Ascending aorta (tissue), 2 donors: ENCODE measurements at regions not wholly inside any gene's neighbourhood (a gene's known extent, or its start where the extent isn't known, plus 50 kb on each side); places are given as distances from the start of the nearest gene placed in this dataset.
"Not testable (repeated sequence)": the region's sequence is repeated elsewhere in the genome, so short reads cannot be mapped to it uniquely, and the experiment has no call there.

Experiments
- DNase-seq, 2 donors: peaks; one replicate each; pipeline ENCODE4 v3.0.0-alpha.2; 2019; ENCODE audit warnings: low spot score in 2 of 2
- H3K27ac ChIP-seq, 2 donors: fragments of 200-600 bp; sonication (generic); one replicate each; pipeline ENCODE4 v1.5.1; 2016 to 2017; ENCODE audit warnings: mild to moderate bottlenecking in 1 of 2
- H3K27me3 ChIP-seq: fragments of 200-600 bp; sonication (generic); one replicate; pipeline ENCODE4 v1.5.1; 2017
- H3K36me3 ChIP-seq, 2 donors: fragments of 200-600 bp; sonication (generic); one replicate each; pipeline ENCODE4 v1.5.1; 2016
- H3K4me1 ChIP-seq, 2 donors: fragments of 200-600 bp; sonication (generic); one replicate each; pipeline ENCODE4 v1.5.1; 2016 to 2017; ENCODE audit warnings: mild to moderate bottlenecking in 1 of 2
- H3K4me3 ChIP-seq, 2 donors: fragments of 200-600 bp; sonication (generic); one replicate each; pipeline ENCODE4 v1.5.1; 2016 to 2017; ENCODE audit warnings: mild to moderate bottlenecking in 1 of 2
- H3K9me3 ChIP-seq, 2 donors: fragments of 200-600 bp; sonication (generic); one replicate each; pipeline ENCODE4 v1.5.1; 2016
- intact Hi-C: fragments of 100-400 bp; cut with DNase I; formaldehyde crosslinking; loops from one replicate; pipeline ENCODE4 v1.15.1; 2023

DNA sequence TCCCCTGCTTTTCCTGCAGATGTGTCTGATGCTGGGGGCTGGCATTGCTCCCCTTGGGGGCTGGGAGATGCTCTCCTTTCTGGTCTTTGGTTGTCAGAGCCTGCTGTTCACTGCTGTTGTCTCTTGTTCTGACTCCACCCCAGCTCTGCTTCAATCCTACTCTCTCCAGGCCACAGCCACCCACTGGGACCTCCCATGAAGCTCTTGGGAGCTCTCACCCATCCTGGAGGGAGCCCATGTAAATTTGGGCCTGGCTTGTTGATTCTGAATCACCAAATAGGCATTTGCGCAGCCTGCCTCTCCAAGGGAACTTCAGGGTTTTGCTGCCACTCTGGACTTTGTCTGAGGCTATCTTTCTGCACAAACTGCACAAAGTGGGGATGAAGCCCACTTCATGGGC lies 232.9 kb upstream of the PLGLB1 start:
- H3K27me3 ChIP-seq, H3K36me3 ChIP-seq, H3K4me3 ChIP-seq, H3K4me1 ChIP-seq, H3K9me3 ChIP-seq, DNase-seq, H3K27ac ChIP-seq, intact Hi-C loops: not testable (repeated sequence)

DNA sequence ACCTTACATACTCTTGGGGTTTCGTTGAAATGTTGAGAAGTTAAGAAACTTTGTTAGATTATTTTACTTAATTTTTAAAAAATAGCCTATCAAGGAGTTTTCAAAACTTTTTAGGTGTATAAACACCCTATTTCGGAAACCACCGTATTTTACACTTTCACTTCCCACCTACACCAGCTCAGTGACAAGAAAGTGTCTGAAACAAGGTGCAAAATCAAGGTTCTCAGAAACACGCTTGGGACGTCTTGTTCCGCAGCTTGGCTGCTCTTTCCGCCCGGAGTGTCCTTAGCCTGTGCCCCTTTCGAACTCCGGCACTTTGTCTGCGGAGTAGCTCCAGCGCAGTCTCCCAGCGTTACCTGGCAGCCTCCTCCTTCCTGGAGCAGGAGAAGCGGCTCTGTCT lies 233.8 kb upstream of the PLGLB1 start:
- H3K4me1 ChIP-seq, DNase-seq, intact Hi-C loops, H3K27me3 ChIP-seq, H3K36me3 ChIP-seq, H3K4me3 ChIP-seq, H3K27ac ChIP-seq, H3K9me3 ChIP-seq: not testable (repeated sequence)

DNA sequence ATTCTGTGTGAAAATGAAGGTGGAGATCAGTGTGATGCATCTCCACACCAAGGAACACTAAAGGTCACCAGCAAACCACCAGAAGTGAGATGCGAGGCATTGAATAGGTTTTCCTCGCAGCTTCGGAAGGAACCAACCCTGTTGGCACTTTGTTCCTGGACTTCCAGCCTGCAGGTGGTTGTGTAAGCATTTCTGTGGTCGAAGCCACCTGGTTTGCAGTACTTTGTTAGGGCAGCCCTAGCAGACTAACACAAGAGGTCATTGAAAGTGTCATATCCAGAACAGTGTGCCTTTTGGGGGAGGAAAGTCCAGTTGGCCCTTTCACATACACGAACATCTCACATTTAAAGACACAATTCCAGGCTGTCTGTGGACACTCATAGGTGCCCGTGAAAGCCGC lies 237.2 kb upstream of the PLGLB1 start:
- H3K27ac ChIP-seq, DNase-seq, H3K36me3 ChIP-seq, H3K27me3 ChIP-seq, H3K9me3 ChIP-seq, intact Hi-C loops, H3K4me1 ChIP-seq, H3K4me3 ChIP-seq: not testable (repeated sequence)

DNA sequence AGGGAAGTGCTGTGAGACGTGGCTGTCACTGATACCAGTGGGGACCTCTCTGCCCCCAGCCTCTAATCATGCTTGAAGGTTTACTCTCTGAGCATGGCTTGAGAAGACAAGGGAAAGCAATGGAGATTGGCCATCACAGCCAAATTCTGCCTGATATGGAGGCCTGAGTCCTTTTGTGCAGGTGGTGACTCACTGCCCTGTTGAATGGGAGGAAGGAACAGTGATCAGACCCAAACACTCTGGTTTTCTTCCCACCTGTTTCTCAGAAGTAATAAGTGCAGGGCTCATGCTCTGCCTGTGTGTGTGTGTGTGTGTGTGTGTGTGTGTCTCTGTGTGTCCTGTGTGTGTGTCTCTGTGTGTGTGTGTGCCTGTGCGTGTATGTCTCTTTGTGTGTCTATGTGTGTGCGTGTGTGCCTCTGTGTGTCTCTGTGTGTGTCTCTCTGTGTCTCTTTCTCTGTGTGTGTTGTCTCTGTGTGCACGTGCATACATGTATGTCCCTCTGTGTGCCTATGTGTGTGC lies 240.6 kb upstream of the PLGLB1 start:
- DNase-seq, H3K4me3 ChIP-seq, H3K27me3 ChIP-seq, intact Hi-C loops, H3K27ac ChIP-seq, H3K4me1 ChIP-seq, H3K36me3 ChIP-seq, H3K9me3 ChIP-seq: not testable (repeated sequence)

DNA sequence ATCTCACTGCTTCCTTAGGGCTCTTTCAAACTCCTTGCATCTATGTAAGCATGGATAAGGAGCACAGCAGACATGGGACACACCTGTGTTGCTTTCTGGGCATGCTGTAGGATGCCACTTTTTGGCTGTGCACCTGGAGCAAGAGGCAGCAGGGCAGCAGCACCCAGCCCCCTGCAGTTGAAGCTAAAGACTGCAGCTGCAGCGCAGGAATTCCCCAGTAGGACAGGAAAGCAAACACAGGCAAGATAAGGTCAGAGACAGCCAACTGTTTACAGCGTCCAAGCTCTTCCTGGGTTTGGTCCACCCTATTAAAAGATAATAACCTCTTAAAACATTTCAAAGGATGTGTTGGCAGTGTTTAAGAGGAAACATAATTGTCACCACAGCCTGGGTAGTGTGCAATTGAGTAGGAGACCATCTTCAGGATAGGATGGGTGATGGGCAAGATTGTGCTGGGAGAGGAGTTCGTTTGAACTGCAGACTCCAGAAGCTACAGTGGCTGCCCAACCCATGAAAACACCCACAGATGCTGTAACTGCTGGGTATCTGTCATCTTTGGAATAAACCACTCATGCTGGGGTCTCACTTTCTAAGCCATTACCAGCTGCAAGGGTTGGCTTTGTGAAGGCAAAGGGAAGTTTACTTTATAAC lies 242.3 kb upstream of the PLGLB1 start:
- DNase-seq, H3K9me3 ChIP-seq, H3K27ac ChIP-seq, H3K4me1 ChIP-seq, H3K36me3 ChIP-seq, H3K4me3 ChIP-seq, H3K27me3 ChIP-seq, intact Hi-C loops: not testable (repeated sequence)

DNA sequence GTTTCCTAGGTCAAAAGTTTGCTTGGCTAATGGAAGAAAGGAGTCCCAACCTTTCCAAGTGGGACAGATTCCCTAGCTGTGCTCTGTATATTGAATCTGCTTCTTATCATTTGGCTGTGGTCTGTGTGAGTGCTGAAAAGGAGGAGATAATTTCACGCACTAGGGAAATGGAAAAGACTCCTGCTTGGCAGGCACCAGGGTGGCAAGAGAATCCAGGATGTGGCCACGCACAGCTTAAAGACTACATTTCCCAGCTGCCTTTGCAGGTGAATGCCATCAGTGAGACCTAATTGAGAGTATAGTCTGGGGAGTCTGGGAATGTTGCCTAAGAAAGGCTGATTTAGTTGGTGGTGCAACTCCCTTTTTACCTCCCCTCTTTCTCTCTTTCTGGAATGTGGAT lies 253.5 kb upstream of the PLGLB1 start:
- not testable (repeated sequence) for DNase-seq

DNA sequence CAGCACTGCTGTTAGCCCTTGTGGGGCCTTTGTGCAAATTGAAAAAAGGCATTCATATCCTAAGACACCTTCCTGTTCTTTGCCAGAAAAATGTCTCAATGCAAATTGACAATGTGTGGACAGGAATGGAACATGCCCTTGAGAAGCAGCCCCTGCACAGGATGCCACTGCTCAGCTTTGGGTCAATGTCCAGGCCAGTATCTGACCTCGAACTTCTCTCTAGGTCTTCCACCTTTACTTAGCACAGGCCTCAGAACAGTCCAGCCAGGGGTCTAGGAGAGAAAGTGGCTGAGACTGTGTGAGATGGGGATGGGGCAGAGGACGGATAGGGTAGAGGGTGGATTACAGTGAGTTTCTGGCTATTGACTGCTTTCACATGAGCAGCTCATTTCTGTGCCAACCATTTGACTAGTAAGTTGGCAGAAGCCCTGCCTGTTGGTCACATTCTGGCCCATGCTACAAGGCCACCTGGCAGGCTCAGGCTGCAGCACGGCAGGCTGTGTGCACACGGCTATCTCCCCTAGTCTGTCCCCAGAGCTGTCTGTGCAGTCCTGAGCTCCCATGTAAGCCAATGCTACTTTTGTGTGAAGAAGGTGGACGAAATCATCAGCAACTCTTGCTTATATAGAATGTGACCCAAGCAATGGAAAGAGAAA lies 254.5 kb upstream of the PLGLB1 start:
- intact Hi-C loops, H3K9me3 ChIP-seq, H3K4me1 ChIP-seq, H3K36me3 ChIP-seq, DNase-seq, H3K27ac ChIP-seq, H3K4me3 ChIP-seq, H3K27me3 ChIP-seq: not testable (repeated sequence)

More for the DNA sequence above, 253.5 kb upstream of the PLGLB1 start:
- H3K4me1 ChIP-seq, H3K27ac ChIP-seq, H3K9me3 ChIP-seq, intact Hi-C loops, H3K36me3 ChIP-seq, H3K27me3 ChIP-seq, H3K4me3 ChIP-seq: not testable (repeated sequence)

DNA sequence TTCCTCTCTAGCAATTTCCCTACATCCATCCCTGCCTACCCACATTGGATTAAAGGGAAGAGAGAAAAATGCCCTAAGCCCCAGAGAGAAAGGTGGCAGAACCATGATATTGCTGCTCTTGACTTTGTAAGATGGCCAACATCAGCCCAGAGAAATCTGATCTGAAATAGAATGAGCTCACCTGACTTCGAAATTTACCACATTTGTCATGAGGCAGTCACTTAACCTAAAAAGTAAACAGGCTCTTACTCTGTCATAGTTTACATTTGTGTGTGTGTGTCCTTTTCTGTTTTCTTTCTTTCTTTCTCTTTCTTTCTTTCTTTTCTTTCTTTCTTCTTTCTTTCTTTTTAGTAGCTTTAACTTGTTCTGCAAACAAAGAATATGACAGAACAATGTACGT lies 255.0 kb upstream of the PLGLB1 start:
- DNase-seq, H3K27ac ChIP-seq, H3K27me3 ChIP-seq, H3K9me3 ChIP-seq, intact Hi-C loops, H3K4me3 ChIP-seq, H3K4me1 ChIP-seq, H3K36me3 ChIP-seq: not testable (repeated sequence)

DNA sequence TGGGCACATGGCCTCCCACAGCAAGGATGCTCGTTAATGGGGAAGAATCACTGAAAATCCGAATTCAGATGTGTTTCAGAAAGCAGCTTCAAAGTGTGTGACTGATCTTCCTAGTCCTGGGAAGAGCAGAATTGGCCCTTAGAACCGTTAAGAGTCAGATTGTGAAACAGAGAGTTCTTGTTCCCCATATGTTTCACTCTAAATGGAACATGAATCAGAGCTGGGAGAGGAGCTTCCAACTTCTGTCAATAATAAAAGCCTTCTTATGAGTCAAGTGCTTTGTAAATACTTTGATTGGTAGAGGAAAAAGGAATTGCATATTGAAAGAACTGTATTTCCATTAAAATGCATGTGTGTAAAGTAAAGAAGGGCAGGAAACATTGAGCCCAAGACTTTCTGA lies 256.1 kb upstream of the PLGLB1 start:
- H3K4me1 ChIP-seq, DNase-seq, H3K4me3 ChIP-seq, H3K36me3 ChIP-seq, H3K9me3 ChIP-seq, H3K27me3 ChIP-seq, intact Hi-C loops, H3K27ac ChIP-seq: not testable (repeated sequence)

DNA sequence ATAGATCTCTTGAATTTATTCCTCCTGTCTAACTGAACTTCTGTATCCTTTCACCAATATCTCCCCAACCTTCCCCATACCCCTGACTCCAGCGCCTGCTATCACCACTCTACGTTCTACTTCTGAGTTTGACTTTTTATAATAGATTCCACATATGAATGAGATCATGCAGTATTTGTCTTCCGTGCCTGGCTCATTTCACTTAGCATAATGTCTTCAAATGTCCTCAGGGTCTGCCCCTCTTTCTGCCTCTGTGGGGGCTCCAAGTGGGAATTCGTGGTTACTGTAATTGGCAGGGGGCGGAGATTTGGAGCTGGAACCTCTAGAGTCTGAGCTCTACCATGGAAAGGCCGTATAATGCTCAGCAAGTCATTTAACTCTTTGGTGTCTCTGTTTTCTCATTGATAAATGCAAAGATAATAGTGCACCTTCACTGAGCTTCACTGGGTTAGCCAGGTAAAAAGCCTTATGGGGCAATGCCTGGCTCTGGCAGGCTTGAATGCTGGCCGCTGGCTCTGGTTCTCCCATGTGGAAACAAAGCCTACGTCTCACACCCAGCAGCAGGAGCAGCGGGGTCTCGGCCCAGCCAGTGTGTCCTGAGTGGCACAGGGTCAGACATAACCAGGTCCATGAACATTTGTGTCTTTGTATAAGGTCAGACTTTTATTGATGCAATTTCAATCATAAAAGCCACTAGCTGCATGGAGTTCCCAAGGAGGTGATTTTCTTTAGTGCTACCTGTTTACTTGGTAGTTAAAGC lies 259.1 kb upstream of the PLGLB1 start:
- DNase-seq, H3K4me1 ChIP-seq, intact Hi-C loops, H3K27ac ChIP-seq, H3K9me3 ChIP-seq, H3K4me3 ChIP-seq, H3K27me3 ChIP-seq, H3K36me3 ChIP-seq: not testable (repeated sequence)

DNA sequence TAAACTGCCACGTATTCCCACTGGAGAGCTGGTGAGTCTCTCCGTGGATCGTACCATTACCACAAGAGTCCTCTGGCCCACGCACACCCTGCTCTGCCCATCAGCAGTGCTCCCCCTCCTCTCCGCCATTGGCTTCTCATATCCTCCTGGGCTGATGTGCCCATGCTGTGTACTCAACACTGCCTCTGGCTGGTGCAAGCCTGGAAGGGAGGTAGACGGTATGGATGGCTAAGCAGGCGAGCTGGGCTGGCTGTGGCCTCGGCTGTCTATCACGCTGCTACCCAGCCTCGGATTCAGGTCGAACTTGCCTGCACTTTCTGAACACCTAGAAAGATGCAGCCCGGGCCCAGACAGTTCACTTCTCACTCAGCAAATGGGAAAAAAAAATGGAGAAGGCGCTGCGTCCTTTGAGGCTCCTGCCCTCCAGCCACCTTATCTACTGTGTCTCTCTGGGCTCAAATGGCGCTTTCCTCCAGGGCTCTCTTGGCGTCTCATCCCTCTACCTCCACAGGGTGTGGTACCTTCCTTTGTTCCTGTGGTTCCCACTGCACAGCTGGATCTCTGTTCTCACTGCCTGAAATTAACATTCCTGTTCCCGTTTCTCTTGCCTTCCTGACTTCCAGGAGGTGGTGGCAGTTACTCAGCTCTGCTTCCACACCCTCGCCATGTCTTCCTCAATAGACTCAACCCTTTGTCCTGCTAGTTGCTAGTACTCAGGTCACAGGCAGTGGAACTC lies 262.3 kb upstream of the PLGLB1 start:
- H3K9me3 ChIP-seq, H3K36me3 ChIP-seq, intact Hi-C loops, H3K27me3 ChIP-seq, DNase-seq, H3K4me3 ChIP-seq, H3K4me1 ChIP-seq, H3K27ac ChIP-seq: not testable (repeated sequence)

DNA sequence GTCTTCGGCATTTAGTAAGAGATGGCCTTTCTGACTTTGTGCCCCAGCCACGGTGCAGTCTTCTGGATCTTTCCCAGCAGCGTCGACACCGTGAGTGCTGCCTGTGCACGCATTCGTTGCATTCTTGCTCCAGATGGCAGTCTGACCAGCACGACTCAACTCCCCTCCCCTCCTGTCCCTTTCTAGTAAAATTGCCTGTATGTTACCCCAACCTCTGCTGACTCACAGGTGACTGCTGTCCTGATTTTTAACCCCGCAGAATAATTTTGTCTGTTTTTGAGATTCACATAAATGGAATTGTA lies 262.8 kb upstream of the PLGLB1 start:
- intact Hi-C loops, H3K27ac ChIP-seq, H3K4me3 ChIP-seq, H3K36me3 ChIP-seq, H3K9me3 ChIP-seq, DNase-seq, H3K4me1 ChIP-seq, H3K27me3 ChIP-seq: not testable (repeated sequence)

DNA sequence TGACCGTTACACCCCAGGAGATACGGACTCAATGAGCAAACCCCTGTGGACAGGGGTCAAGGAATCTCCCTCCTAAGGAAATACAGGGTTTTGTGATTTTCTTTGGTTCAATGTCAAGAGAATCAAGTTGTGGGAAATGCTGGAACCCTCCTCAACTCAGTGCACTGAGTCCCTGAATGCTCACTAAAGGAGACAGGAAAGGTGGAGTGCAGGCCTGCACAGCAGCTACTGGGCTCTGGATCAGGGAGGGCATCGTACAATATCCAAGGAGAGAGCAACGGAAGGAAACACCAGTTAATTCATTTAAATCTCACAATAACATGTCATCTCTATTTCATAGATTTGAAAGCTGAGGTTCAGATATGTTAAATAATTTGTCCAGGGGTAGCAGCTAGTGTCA lies 263.5 kb upstream of the PLGLB1 start:
- H3K4me3 ChIP-seq, DNase-seq, H3K36me3 ChIP-seq, H3K4me1 ChIP-seq, H3K27ac ChIP-seq, intact Hi-C loops, H3K27me3 ChIP-seq, H3K9me3 ChIP-seq: not testable (repeated sequence)
